ENCODE measurements at regions not wholly inside any gene's neighbourhood (a gene's known extent, or its start where the extent isn't known, plus 50 kb on each side); places are given as distances from the start of the nearest gene placed in this dataset.

- ChIA-PET RAD21 (ENCODE audit: unreplicated experiment) (no interaction called here), POLR2A (no interaction called here), CTCF (no interaction called here), SMC1A (ENCODE audit: uncharacterized antibody, unreplicated experiment) (no interaction called here)
- Histone ChIP-seq H2AFZ (ENCODE audit: control insufficient read depth, low read depth, low read length) (no peak overlapping the region), H3K9ac (ENCODE audit: control insufficient read depth, insufficient read depth, low read length) (no peak overlapping the region), H3K4me2 (ENCODE audit: control insufficient read depth, insufficient read depth) (no peak overlapping the region), H3K9me3 (replicated peaks; ENCODE audit: control insufficient read depth, insufficient read depth, low read length) (no peaks in the 10 kb centered on the region), H3K27me3 (replicated peaks in 1 of 2; ENCODE audit: control insufficient read depth in 2 of 2, insufficient read depth in 2 of 2, low read length in 1 of 2) (peaks cover 2 to 6% of the 10 kb centered on the region in 2 experiments; a peak in 2 of 4 replicates), H4K20me1 (ENCODE audit: control insufficient read depth, insufficient read depth) (no peaks in the 10 kb centered on the region), H3K4me1 (ENCODE audit: control insufficient read depth, insufficient read depth, low read length) (no peaks in the 10 kb centered on the region), H3K79me2 (ENCODE audit: control insufficient read depth, insufficient read depth, low read length) (no peaks in the 10 kb centered on the region), H3K36me3 (ENCODE audit: control insufficient read depth in 2 of 2, insufficient read depth in 2 of 2, low read length in 1 of 2) (no peaks in the 10 kb centered on the region), H3K4me3 (no peak overlapping the region), H3K27ac (ENCODE audit: control insufficient read depth, insufficient read depth) (no peak overlapping the region)
- intact Hi-C loops (cut with micrococcal nuclease; ENCODE audit: unreplicated experiment) (no loop called here), in situ Hi-C loops (cut with MboI) (no loop called here)
- 16% methylated on average over 6 of the region's 6 CpGs for WGBS (ENCODE audit: insufficient coverage, insufficient replicate concordance, low lambda C conversion rate, missing lambda C conversion rate)
- no TSS peak for BruUV-seq (replicated peaks)
- no peak for FAIRE-seq
- no peak for ATAC-seq
- no peak for DNase-seq (ENCODE audit: low read depth, low spot score)
- TF ChIP-seq PBX3 (IDR thresholded peaks at IDR 0.05; ENCODE audit: insufficient replicate concordance, low read depth, low read length) = no peak
- no peak for TF ChIP-seq ZBED1 (IDR thresholded peaks at IDR 0.05; ENCODE audit: borderline replicate concordance)
- TF ChIP-seq CHD1 (IDR thresholded peaks at IDR 0.05; ENCODE audit: low read depth, low read length) = no peak
- no peak for TF ChIP-seq ETV6 (conservative IDR thresholded peaks at IDR 0.05 in 1 of 2, IDR thresholded peaks at IDR 0.05 in 1 of 2; ENCODE audit: borderline replicate concordance in 1 of 2, low read depth in 1 of 2)
- TF ChIP-seq CREB1 (IDR thresholded peaks at IDR 0.05; ENCODE audit: low read depth) = no peak
- TF ChIP-seq KAT2A (conservative IDR thresholded peaks at IDR 0.05; ENCODE audit: control insufficient read depth, low read depth, low read length) = no peak
- no peak for TF ChIP-seq CREM (IDR thresholded peaks at IDR 0.05; ENCODE audit: low read depth)
- no peak for TF ChIP-seq SKIL (IDR thresholded peaks at IDR 0.05; ENCODE audit: low read depth, poor library complexity, severe bottlenecking)
- TF ChIP-seq LARP7 (IDR thresholded peaks at IDR 0.05) = no peak
- TF ChIP-seq IKZF2 (IDR thresholded peaks at IDR 0.05) = no peak
- TF ChIP-seq PAX5 (IDR thresholded peaks at IDR 0.05; ENCODE audit: borderline replicate concordance, low read depth, low read length) = no peak
- TF ChIP-seq STAT1 (conservative IDR thresholded peaks at IDR 0.05) = no peak
- no peak for TF ChIP-seq RCOR1 (conservative IDR thresholded peaks at IDR 0.05; ENCODE audit: low read depth, low read length)
- no peak for TF ChIP-seq CUX1 (IDR thresholded peaks at IDR 0.05; ENCODE audit: insufficient replicate concordance, low read depth, low read length)
- no peak for TF ChIP-seq TCF3 (IDR thresholded peaks at IDR 0.05; ENCODE audit: borderline replicate concordance, insufficient read depth, low read depth, low read length)
Observed at GRCh38 chr20:57824909-57825308, 115.1 kb upstream of the PMEPA1 start.

Measured in GM12878 (cell line).